ENCODE measurements at regions not wholly inside any gene's neighbourhood (a gene's known extent, or its start where the extent isn't known, plus 50 kb on each side); places are given as distances from the start of the nearest gene placed in this dataset.

- no peak overlapping the region for H3K4me3 ChIP-seq
- H3K27ac ChIP-seq = no peak overlapping the region
- H3K4me1 ChIP-seq = no peaks in the 10 kb centered on the region
- H3K36me3 ChIP-seq = no peaks in the 10 kb centered on the region
- H3K27me3 ChIP-seq = no peaks in the 10 kb centered on the region
- DNase-seq (no peak), ATAC-seq (ENCODE audit: low FRiP score in 2 of 2) (no peak)
- no peak for TF ChIP-seq POLR2AphosphoS5 (IDR thresholded peaks at IDR 0.05)
- no peak for TF ChIP-seq EP300 (IDR thresholded peaks at IDR 0.05)
- no peak for TF ChIP-seq POLR2A (IDR thresholded peaks at IDR 0.05)
- no peak for TF ChIP-seq CTCF (IDR thresholded peaks at IDR 0.05)
- H3K9me3 ChIP-seq = no peaks in the 10 kb centered on the region
- WGBS, 2 donors = 74 to 81% methylated on average over 8 to 11 of the region's 11 CpGs
Observed at GRCh38 chr11:116537709-116538108, 235.1 kb downstream of the BUD13 start.

- no peaks in the 10 kb centered on the region for H3K27me3 ChIP-seq
- H3K4me3 ChIP-seq = no peak overlapping the region
- H3K4me1 ChIP-seq = no peaks in the 10 kb centered on the region
- WGBS, 2 donors = 66 to 67% methylated on average over 9 to 10 of the region's 10 CpGs
- no peak overlapping the region for H3K27ac ChIP-seq
- H3K36me3 ChIP-seq = no peaks in the 10 kb centered on the region
- TF ChIP-seq POLR2A (IDR thresholded peaks at IDR 0.05) = no peak
- no peak for TF ChIP-seq EP300 (IDR thresholded peaks at IDR 0.05)
- TF ChIP-seq CTCF (IDR thresholded peaks at IDR 0.05) = no peak
- no peak for TF ChIP-seq POLR2AphosphoS5 (IDR thresholded peaks at IDR 0.05)
- ATAC-seq (ENCODE audit: low FRiP score in 2 of 2) (no peak), DNase-seq (no peak)
- H3K9me3 ChIP-seq = no peaks in the 10 kb centered on the region
Observed at GRCh38 chr11:116537121-116537520, 235.7 kb downstream of the BUD13 start.

GRCh38 chr11:116536416-116536815 lies 236.4 kb downstream of the BUD13 start:
- H3K27me3 ChIP-seq = no peaks in the 10 kb centered on the region

GRCh38 chr11:116535994-116536393 lies 236.8 kb downstream of the BUD13 start:
- no peak overlapping the region for H3K27ac ChIP-seq
- H3K4me3 ChIP-seq = no peak overlapping the region
- TF ChIP-seq POLR2A (IDR thresholded peaks at IDR 0.05) (no peak), POLR2AphosphoS5 (IDR thresholded peaks at IDR 0.05) (no peak), EP300 (IDR thresholded peaks at IDR 0.05) (no peak), CTCF (IDR thresholded peaks at IDR 0.05) (no peak)
- ATAC-seq (ENCODE audit: low FRiP score in 2 of 2) = no peak
- WGBS, 2 donors = 59 to 76% methylated on average over 9 of the region's 9 CpGs
- no peaks in the 10 kb centered on the region for H3K27me3 ChIP-seq
- no peaks in the 10 kb centered on the region for H3K4me1 ChIP-seq
- no peaks in the 10 kb centered on the region for H3K9me3 ChIP-seq
- no peaks in the 10 kb centered on the region for H3K36me3 ChIP-seq
- peak in 1 of 2 donors; percentile 52 for DNase-seq

More at GRCh38 chr11:116536416-116536815, 236.4 kb downstream of the BUD13 start:
- Histone ChIP-seq H3K4me3 (no peak overlapping the region), H3K27ac (no peak overlapping the region), H3K4me1 (no peaks in the 10 kb centered on the region), H3K9me3 (no peaks in the 10 kb centered on the region), H3K36me3 (no peaks in the 10 kb centered on the region)
- TF ChIP-seq POLR2A (IDR thresholded peaks at IDR 0.05) = no peak
- no peak for TF ChIP-seq POLR2AphosphoS5 (IDR thresholded peaks at IDR 0.05)
- TF ChIP-seq EP300 (IDR thresholded peaks at IDR 0.05) = no peak
- TF ChIP-seq CTCF (IDR thresholded peaks at IDR 0.05) = no peak
- peak in 1 of 2 donors; percentile 25 for DNase-seq
- ATAC-seq (ENCODE audit: low FRiP score in 2 of 2) = peak in 1 of 2 donors; percentile 13
- WGBS, 2 donors = 69 to 92% methylated on average over 2 to 3 of the region's 3 CpGs

- H3K4me3 ChIP-seq = no peak overlapping the region
- no peak for TF ChIP-seq POLR2AphosphoS5 (IDR thresholded peaks at IDR 0.05)
- no peak for TF ChIP-seq EP300 (IDR thresholded peaks at IDR 0.05)
- TF ChIP-seq CTCF (IDR thresholded peaks at IDR 0.05) = no peak
- TF ChIP-seq POLR2A (IDR thresholded peaks at IDR 0.05) = no peak
- 86 to 87% methylated on average over 9 of the region's 9 CpGs for WGBS, 2 donors
- H3K27me3 ChIP-seq = no peaks in the 10 kb centered on the region
- H3K36me3 ChIP-seq = no peaks in the 10 kb centered on the region
- ATAC-seq (ENCODE audit: low FRiP score in 2 of 2) = no peak
- H3K27ac ChIP-seq = no peak overlapping the region
- H3K9me3 ChIP-seq = peaks cover 0 to 5% (median 2%) of the 10 kb centered on the region in 4 donors
- H3K4me1 ChIP-seq = no peaks in the 10 kb centered on the region
- DNase-seq = no peak
Observed at GRCh38 chr11:116535120-116535519, 237.7 kb downstream of the BUD13 start.
